H9 (cell line): ENCODE measurements at regions not wholly inside any gene's neighbourhood (a gene's known extent, or its start where the extent isn't known, plus 50 kb on each side); places are given as distances from the start of the nearest gene placed in this dataset.

Experiments
- DNase-seq: peaks from one replicate; pipeline ENCODE4 v3.0.0-alpha.2; 2017
- H2AFZ ChIP-seq: one replicate; pipeline ENCODE4 v1.6.1; 2013; ENCODE audit warnings: mild to moderate bottlenecking, low read length, control low read depth, moderate library complexity
- H2AK5ac ChIP-seq: 2 replicates; pipeline ENCODE4 v1.6.1; 2013; ENCODE audit warnings: low read length, control low read depth, mixed read lengths; ENCODE audit not compliant: insufficient read length
- H2BK120ac ChIP-seq: one replicate; pipeline ENCODE4 v1.6.1; 2013; ENCODE audit warnings: low read depth, mild to moderate bottlenecking, low read length, control low read depth, inconsistent platforms; ENCODE audit not compliant: poor library complexity, severe bottlenecking
- H2BK12ac ChIP-seq: 2 replicates; pipeline ENCODE4 v1.6.1; 2013; ENCODE audit warnings: low read length, control low read depth, mixed read lengths, low read depth; ENCODE audit not compliant: insufficient read length
- H2BK15ac ChIP-seq: 2 replicates; pipeline ENCODE4 v1.6.1; 2013; ENCODE audit warnings: low read depth, low read length, control low read depth
- H2BK20ac ChIP-seq: one replicate; pipeline ENCODE4 v1.6.1; 2013; ENCODE audit warnings: low read depth, mild to moderate bottlenecking, low read length, control low read depth, inconsistent platforms; ENCODE audit not compliant: poor library complexity, severe bottlenecking
- H2BK5ac ChIP-seq: 2 replicates; pipeline ENCODE4 v1.6.1; 2013; ENCODE audit warnings: low read length, control low read depth, mixed read lengths; ENCODE audit not compliant: insufficient read length
- H3K14ac ChIP-seq: 2 replicates; pipeline ENCODE4 v1.6.1; 2013; ENCODE audit warnings: low read length, control low read depth; ENCODE audit not compliant: insufficient read depth
- H3K18ac ChIP-seq: 2 replicates; pipeline ENCODE4 v1.6.1; 2013; ENCODE audit warnings: low read depth, mild to moderate bottlenecking, mixed read lengths, low read length, control low read depth; ENCODE audit not compliant: insufficient read length
- H3K23ac ChIP-seq: 2 replicates; pipeline ENCODE4 v1.6.1; 2013; ENCODE audit warnings: low read length, control low read depth, mixed read lengths, low read depth; ENCODE audit not compliant: insufficient read length
- H3K23me2 ChIP-seq: 2 replicates; pipeline ENCODE4 v1.6.1; 2013; ENCODE audit warnings: low read depth, mild to moderate bottlenecking, mixed read lengths, low read length, control low read depth; ENCODE audit not compliant: insufficient read length, poor library complexity, severe bottlenecking
- H3K27ac ChIP-seq: 2 replicates; pipeline ENCODE4 v1.5.1; 2013; ENCODE audit warnings: low read length, control low read depth, mixed read lengths, low read depth; ENCODE audit not compliant: insufficient read length
- H3K27me3 ChIP-seq: 2 replicates; pipeline ENCODE4 v1.6.1; 2013; ENCODE audit warnings: low read length, control low read depth, inconsistent platforms; ENCODE audit not compliant: insufficient read depth
- H3K4ac ChIP-seq: 2 replicates; pipeline ENCODE4 v1.6.1; 2013; ENCODE audit warnings: low read depth, mild to moderate bottlenecking, control low read depth, inconsistent platforms, low read length, moderate library complexity
- H3K4me1 ChIP-seq: 2 replicates; pipeline ENCODE4 v1.6.1; 2013; ENCODE audit warnings: low read length, control low read depth, inconsistent platforms; ENCODE audit not compliant: insufficient read depth
- H3K4me2 ChIP-seq: 2 replicates; pipeline ENCODE4 v1.6.1; 2013; ENCODE audit warnings: low read length, control low read depth, mixed read lengths; ENCODE audit not compliant: insufficient read length, insufficient read depth
- H3K56ac ChIP-seq: 2 replicates; pipeline ENCODE4 v1.6.1; 2013; ENCODE audit warnings: low read depth, mild to moderate bottlenecking, mixed read lengths, low read length, control low read depth; ENCODE audit not compliant: insufficient read length
- H3K79me1 ChIP-seq: 2 replicates; pipeline ENCODE4 v1.6.1; 2013; ENCODE audit warnings: low read depth, mild to moderate bottlenecking, moderate library complexity, low read length, control low read depth, inconsistent platforms; ENCODE audit not compliant: insufficient read depth, poor library complexity, severe bottlenecking
- H3K79me2 ChIP-seq: 2 replicates; pipeline ENCODE4 v1.6.1; 2013; ENCODE audit warnings: low read length, control low read depth, inconsistent platforms; ENCODE audit not compliant: insufficient read depth
- H3K9ac ChIP-seq: 2 replicates; pipeline ENCODE4 v1.6.1; 2013; ENCODE audit warnings: low read length, control low read depth, mixed read lengths; ENCODE audit not compliant: insufficient read length; ENCODE audit errors: extremely low read depth
- H3K9me3 ChIP-seq: one replicate; pipeline ENCODE4 v1.6.1; 2013; ENCODE audit warnings: low read depth, low read length, inconsistent platforms; ENCODE audit not compliant: control insufficient read depth
- H3T11ph ChIP-seq: one replicate; pipeline ENCODE4 v1.6.1; 2013; ENCODE audit warnings: mild to moderate bottlenecking, low read length, control low read depth, inconsistent platforms
- H4K20me1 ChIP-seq: one replicate; pipeline ENCODE4 v1.6.1; 2013; ENCODE audit not compliant: control insufficient read depth, insufficient read length, insufficient read depth
- H4K5ac ChIP-seq: 2 replicates; pipeline ENCODE4 v1.6.1; 2013; ENCODE audit warnings: low read depth, mild to moderate bottlenecking, mixed read lengths, low read length, control low read depth; ENCODE audit not compliant: insufficient read length
- H4K8ac ChIP-seq: replicated peaks from 2 replicates; pipeline ENCODE4 v1.6.1; 2013; ENCODE audit warnings: low read length, control low read depth, mixed read lengths, low read depth; ENCODE audit not compliant: insufficient read length
- H4K91ac ChIP-seq: 2 replicates; pipeline ENCODE4 v1.6.1; 2013; ENCODE audit warnings: low read depth, mild to moderate bottlenecking, moderate library complexity, mixed read lengths, low read length, control low read depth; ENCODE audit not compliant: insufficient read length
- H3K27ac Mint-ChIP-seq, 3 experiments: 2 replicates in 2 of 3; 3 replicates in 1 of 3; pipeline ENCODE4 v1.8.0; 2020 to 2021; ENCODE audit warnings: mixed read lengths in 3 of 3, mild to moderate bottlenecking in 1 of 3, moderate library complexity in 1 of 3
- H3K27me3 Mint-ChIP-seq: 2 replicates; pipeline ENCODE4 v1.8.0; 2021; ENCODE audit warnings: low read depth, mild to moderate bottlenecking, moderate library complexity, mixed read lengths
- H3K36me3 Mint-ChIP-seq, 3 experiments: 2 replicates in 2 of 3; 3 replicates in 1 of 3; pipeline ENCODE4 v1.8.0; 2020 to 2021; ENCODE audit warnings: low read depth in 3 of 3, mixed read lengths in 3 of 3; ENCODE audit not compliant: insufficient read depth in 1 of 3
- H3K4me1 Mint-ChIP-seq, 2 experiments: 2 replicates each; pipeline ENCODE4 v1.8.0; 2020; ENCODE audit warnings: mixed read lengths in 2 of 2
- H3K4me3 Mint-ChIP-seq, 2 experiments: 2 replicates in 1 of 2; 3 replicates in 1 of 2; pipeline ENCODE4 v1.8.0; 2020 to 2021; ENCODE audit warnings: mild to moderate bottlenecking in 2 of 2, mixed read lengths in 2 of 2, moderate library complexity in 1 of 2
- H3K9me3 Mint-ChIP-seq, 2 experiments: 2 replicates in 1 of 2; 3 replicates in 1 of 2; pipeline ENCODE4 v1.8.0; 2020; ENCODE audit warnings: mild to moderate bottlenecking in 2 of 2, mixed read lengths in 2 of 2, moderate library complexity in 1 of 2
- WGBS: extraction: QIAGEN DNeasy Blood & Tissue Kit; methylation state at CpG from one replicate; pipeline ENCODE4 v1.1.7; 2013; ENCODE audit warnings: missing lambda C conversion rate, low lambda C conversion rate, mixed read lengths; ENCODE audit not compliant: insufficient read length; ENCODE audit errors: extremely low coverage; 5-methylcytosine and 5-hydroxymethylcytosine counted together
- TF ChIP-seq, protein P1 (sequence below): fragments of 200-600 bp; sonication (generic); conservative IDR thresholded peaks from 3 replicates; pipeline ENCODE4 v1.8.0; 2021; ENCODE audit warnings: antibody characterized with exemption, mild to moderate bottlenecking

DNA sequence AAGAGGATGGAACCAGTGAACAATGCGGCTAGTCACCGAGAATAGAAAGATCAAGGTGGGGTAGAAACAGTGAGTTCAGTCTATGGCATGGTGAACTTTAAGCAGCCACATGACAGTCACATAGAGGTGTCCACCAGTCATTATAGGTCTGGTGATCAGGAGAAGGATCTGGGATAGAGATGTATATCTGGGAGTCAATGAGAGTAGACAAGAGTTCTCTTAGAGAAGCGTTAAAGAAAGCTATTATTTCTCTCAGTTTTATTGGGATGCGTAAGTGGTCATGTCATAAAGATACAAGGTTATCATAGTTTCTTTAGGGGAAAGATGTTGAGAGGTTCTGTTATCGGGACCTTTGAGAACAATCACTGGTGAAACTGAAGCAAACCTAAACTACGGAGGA is 136.1 kb upstream of the SLC38A2 start:
- Histone ChIP-seq H3K4me2 (no peak overlapping the region), H4K8ac (no peak overlapping the region), H4K20me1 (no peaks in the 10 kb centered on the region), H3K4me1 (no peaks in the 10 kb centered on the region), H2BK12ac (no peak overlapping the region), H2BK120ac (no peak overlapping the region), H3K23me2 (no peaks in the 10 kb centered on the region), H2AK5ac (no peak overlapping the region), H3K9me3 (peaks cover 6% of the 10 kb centered on the region), H3K18ac (no peak overlapping the region), H3K79me1 (no peaks in the 10 kb centered on the region), H2BK20ac (no peak overlapping the region), H2BK15ac (no peak overlapping the region), H3K4ac (no peak overlapping the region), H3K9ac (no peak overlapping the region), H2AFZ (no peak overlapping the region), H3K27ac (no peak overlapping the region), H3K56ac (no peak overlapping the region), H3K79me2 (no peaks in the 10 kb centered on the region), H3K14ac (no peak overlapping the region), H4K5ac (no peak overlapping the region), H3T11ph (no peak overlapping the region), H3K27me3 (no peaks in the 10 kb centered on the region), H4K91ac (no peak overlapping the region), H3K23ac (no peak overlapping the region), H2BK5ac (no peak overlapping the region)
- no peak overlapping the region for H3K4me3 Mint-ChIP-seq
- WGBS: no CpG with 5 or more reads among the region's 6 CpGs
- no peak overlapping the region for H3K27ac Mint-ChIP-seq
- TF ChIP-seq, protein P1, sequence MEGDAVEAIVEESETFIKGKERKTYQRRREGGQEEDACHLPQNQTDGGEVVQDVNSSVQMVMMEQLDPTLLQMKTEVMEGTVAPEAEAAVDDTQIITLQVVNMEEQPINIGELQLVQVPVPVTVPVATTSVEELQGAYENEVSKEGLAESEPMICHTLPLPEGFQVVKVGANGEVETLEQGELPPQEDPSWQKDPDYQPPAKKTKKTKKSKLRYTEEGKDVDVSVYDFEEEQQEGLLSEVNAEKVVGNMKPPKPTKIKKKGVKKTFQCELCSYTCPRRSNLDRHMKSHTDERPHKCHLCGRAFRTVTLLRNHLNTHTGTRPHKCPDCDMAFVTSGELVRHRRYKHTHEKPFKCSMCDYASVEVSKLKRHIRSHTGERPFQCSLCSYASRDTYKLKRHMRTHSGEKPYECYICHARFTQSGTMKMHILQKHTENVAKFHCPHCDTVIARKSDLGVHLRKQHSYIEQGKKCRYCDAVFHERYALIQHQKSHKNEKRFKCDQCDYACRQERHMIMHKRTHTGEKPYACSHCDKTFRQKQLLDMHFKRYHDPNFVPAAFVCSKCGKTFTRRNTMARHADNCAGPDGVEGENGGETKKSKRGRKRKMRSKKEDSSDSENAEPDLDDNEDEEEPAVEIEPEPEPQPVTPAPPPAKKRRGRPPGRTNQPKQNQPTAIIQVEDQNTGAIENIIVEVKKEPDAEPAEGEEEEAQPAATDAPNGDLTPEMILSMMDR: no peak
- H3K27me3 Mint-ChIP-seq: no peaks in the 10 kb centered on the region
- H3K4me1 Mint-ChIP-seq: no peaks in the 10 kb centered on the region
- H3K9me3 Mint-ChIP-seq: peaks cover 37 to 39% of the 10 kb centered on the region in 2 experiments
- DNase-seq: no peak
- H3K36me3 Mint-ChIP-seq: peaks cover 23 to 31% (median 24%) of the 10 kb centered on the region in 3 experiments
